ENCODE measurements at regions not wholly inside any gene's neighbourhood (a gene's known extent, or its start where the extent isn't known, plus 50 kb on each side); places are given as distances from the start of the nearest gene placed in this dataset.
"Not testable (repeated sequence)": the region's sequence is repeated elsewhere in the genome, so short reads cannot be mapped to it uniquely, and the experiment has no call there.

DNA sequence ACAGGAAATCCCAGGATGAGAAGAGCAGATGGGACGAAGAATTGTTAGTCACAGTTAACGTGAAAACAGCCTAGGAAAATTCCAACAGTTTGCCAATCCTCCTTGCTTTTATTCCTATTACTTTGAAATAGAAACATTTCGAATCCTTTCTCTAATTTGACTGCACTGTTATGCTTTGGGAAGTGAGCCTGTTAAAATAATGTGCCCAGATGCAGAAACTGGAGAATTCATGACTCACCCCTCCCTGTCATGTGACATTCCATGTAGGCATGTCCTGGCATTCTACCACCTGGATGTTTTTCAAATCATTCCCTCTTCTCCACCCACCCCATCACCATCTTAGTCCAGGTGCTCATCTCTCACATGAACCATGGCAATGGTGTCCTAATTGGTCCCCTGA, 107.3 kb downstream of the MINAR1 start:
- DNase-seq (ENCODE audit: low read depth) = peak; percentile 33

DNA sequence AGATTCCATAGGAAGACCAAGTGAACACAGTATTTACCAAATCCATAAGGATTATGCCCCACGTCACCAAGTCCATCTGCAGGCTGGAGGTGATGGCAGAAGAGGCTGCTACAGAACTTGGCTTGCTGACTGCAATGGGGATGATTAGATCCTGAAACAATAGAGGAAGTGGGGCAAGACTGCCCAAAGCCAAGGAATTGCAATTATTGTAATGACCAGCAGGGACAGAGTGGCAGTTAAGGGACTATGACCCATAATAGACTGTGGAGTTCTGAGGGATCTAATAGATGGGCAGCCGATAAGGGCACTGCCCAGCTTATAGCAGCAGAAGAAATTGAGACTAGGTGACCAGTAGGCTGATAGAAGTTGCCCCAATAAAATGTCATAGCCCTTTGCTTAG, 108.4 kb downstream of the MINAR1 start:
- DNase-seq (ENCODE audit: low read depth) = no peak

GRCh38 chr15:79541196-79541595, 109.1 kb downstream of the MINAR1 start:
- DNase-seq (ENCODE audit: low read depth) = no peak

DNA sequence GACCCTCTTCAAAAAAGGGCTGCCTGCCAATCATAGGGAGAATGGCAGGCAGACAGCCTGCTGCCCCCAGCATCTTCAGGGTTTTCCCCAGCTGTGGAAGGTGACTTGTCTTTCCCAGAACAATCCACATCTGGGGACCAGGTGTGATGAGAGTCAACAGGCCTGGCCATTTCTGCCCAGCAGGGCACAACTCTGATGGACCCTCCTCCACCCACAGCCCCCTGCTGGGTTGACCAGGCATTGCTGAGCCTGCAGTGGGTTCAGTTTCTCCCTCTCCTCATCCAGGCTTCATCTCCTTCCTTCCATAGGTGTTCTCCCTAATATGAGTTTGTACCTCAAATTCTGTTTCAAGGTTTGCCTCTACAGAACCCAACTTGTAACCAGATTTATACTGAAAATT, 111.0 kb downstream of the MINAR1 start:
- no peak for DNase-seq (ENCODE audit: low read depth)

DNA sequence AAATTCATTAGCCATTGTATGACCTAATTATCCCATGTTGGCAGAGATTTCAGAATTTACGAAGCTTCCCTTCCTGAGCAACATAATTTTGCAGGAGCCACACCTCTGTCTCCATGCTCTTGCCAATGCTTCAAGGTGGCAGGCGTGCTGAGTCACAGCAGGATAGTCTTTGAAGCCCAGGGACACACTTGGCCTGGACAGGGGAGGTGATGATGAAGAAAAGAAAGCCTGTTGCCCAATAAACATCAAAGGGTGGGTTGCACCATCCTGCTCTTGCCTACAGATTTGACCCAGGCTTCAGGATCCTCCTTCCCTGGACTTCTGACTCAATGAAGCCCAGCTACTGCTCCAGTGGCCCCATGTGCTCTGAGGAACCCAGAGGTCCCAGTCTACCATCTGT, 117.1 kb downstream of the MINAR1 start:
- DNase-seq (ENCODE audit: low read depth) = no peak

GRCh38 chr15:79560384-79560783, 128.2 kb downstream of the MINAR1 start:
- no peak for DNase-seq (ENCODE audit: low read depth)

DNA sequence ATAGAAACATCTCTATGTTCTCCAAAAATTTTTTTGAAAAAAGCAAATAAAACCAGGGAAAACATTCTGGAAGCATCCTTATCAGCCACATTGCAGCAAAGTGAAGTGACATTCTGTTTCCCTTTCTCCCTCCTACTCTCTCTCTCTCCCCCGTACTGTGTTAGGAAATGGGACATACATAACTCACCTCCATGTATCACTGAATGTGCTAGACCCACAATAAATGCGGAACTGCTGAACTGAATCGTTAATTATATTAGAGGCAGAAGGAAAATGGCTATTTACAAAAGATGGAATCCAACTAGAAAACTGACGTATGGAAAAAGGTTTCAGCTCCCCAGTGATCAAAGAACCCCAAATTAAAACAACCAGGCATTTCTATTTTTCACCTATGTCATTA, 129.8 kb downstream of the MINAR1 start:
- no peak for DNase-seq (ENCODE audit: low read depth)

- DNase-seq (ENCODE audit: low read depth) = no peak
These were observed 130.3 kb downstream of the MINAR1 start for GRCh38 chr15:79562403-79562815.

GRCh38 chr15:79562899-79563298, 130.8 kb downstream of the MINAR1 start:
- DNase-seq (ENCODE audit: low read depth) = no peak

DNA sequence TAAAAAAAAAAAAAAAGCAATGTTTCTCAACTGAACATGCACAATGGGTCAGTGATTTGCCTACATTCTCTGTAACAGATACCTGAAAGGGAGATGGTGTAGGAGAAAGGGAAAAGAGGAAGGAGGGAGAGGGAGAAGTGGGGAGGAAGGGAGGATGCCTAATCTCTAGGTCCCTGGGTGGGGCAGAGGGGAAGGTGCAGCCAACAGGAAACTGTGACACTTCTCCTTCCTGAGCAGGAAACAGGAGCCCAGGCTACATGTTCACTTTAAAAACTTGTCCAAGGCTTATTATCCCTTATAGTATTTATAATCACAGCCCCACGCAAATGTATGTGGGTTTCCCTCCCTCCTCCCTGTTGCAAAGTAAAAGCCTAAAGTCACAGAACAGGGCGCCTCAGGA, 137.9 kb downstream of the MINAR1 start:
- no peak for DNase-seq (ENCODE audit: low read depth)

GRCh38 chr15:79572691-79573404, 140.7 kb downstream of the MINAR1 start:
- DNase-seq (ENCODE audit: low read depth) = no peak

DNA sequence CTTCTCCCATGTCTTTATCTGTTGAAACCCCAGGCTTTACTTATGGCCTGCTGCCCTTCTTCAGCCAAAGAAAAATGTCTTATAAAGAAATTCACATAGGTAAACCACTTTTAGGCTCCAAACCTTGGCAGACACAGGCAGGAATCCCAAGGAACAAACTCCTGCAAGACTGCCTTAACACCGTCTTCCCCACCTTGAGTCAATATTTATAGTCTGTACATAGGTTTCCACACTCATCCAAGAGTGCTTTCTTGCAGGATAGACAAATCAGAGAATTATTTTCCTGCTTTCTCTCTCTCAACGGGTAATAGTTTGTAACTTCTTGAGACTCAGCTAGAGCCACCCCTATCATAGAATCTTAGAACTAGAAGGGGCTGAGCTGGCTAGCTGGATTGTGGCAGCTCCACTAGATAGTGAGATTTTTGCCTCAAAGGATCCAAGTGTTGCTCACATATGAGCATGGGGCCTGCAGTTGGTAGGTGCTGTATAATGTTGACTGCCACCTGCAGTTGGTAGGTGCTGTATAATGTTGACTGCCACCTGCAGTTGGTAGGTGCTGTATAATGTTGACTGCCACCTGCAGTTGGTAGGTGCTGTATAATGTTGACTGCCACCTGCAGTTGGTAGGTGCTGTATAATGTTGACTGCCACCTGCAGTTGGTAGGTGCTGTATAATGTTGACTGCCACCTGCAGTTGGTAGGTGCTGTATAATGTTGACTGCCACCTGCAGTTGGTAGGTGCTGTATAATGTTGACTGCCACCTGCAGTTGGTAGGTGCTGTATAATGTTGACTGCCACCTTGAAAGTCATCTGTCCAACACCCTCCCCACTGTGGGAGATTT, 142.5 kb downstream of the MINAR1 start:
- DNase-seq (ENCODE audit: low read depth) = not testable (repeated sequence)

DNA sequence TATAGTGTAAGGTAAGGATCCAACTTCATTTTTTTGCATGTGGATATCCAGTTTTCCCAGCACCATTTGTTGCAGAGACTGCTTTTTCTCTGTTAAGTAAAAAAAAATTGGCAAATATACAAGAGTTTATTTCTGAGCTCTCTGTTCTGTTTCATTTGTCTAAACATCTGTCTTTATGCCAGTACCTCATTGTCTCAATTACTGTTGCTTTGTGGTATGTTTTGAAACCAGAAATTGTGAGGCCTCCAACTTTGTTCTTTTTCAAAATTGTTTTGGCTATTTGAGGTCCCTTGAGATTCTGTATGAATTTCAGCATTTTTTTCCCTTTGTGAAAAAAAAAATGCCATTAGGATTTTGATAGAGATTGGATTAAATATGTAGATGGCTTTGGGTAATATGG, 150.5 kb downstream of the MINAR1 start:
- DNase-seq (ENCODE audit: low read depth) = no peak

GRCh38 chr15:79592126-79592525, 160.0 kb downstream of the MINAR1 start:
- no peak for DNase-seq (ENCODE audit: low read depth)

DNA sequence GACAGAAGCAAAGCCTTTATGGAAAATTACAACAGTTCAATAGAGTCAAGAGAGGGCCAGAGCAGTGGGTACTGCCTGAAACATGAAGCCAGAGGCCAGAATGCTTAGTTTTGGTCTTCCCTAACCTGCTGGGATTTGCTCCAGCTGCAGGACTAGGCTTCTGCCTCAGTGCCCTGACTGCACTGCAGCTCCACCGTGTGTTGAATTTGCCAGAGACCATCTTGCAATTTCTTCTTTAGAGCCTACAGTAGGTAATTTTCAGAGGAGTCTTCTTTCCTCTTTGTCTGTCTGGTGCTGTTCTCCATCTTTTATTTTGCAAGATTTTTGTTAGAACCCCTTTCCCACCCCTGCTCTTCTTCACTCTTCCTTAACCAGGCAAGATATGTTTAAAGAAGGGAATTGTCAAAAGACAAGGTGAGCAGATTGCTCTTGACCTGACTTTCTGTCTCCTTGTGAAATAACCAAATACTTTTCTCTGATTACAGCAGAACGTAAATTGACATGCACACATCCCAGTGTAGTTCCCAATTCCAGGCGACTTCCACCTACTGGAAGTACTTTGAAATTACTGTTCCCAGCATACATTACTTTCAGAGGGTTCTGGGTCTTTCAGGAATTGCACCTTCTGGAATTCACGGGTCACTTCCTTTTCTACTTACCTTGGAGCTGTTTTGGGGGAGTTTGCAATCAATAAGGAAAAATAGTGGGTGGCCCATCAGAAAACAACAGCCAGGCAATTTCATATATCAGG, 161.2 kb downstream of the MINAR1 start:
- no peak for DNase-seq (ENCODE audit: low read depth)

DNA sequence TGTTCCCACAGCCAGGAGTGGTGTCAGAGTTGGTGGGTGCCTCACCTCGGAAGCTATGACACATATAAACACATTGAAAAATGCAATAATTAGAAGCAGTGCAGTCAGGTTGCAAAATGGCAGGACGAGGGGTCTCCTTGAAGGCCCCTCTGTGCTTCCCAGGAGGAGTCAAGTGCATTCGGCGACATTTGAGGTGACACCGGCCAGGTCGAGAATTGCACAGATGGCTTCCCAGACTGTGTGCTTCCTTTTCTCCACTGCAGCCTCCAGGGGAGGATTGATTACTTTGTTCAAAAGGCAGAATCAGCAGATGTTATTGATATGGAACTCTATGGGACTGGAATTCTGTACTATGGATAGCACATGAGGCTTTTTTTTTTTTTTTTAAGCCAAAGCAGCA, 163.2 kb downstream of the MINAR1 start:
- no peak for DNase-seq (ENCODE audit: low read depth)

DNA sequence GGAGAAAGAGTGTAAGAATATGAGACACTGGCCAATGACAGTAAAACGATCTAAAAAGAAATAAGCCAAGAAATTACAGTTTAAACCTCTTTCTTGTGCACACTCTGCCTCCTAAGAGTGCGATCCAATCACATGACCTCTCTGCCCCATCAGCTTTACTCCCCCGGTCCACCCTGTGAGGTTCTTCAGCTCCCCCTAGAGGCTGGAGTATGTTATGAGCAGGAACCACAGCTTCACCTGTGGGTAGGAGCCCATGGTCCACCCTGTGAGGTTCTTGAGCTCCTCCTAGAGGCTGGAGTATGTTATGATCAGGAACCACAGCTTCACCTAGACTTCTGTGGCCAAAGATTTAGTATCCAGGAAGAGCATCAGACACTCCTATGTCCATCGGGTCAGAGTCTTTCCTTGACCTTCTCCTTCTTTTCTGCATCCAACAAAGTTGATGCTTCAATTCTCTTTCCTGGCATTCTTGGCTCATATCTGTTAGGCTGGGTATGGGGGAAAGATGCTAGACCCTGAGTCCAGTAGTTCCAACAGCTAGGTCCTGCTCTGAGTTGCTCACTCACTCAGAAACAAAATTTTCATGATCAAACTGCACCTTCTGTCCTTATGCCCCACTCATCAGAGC, 164.0 kb downstream of the MINAR1 start:
- peak; percentile 63 for DNase-seq (ENCODE audit: low read depth)

GRCh38 chr15:79598639-79599038, 166.5 kb downstream of the MINAR1 start:
- no peak for DNase-seq (ENCODE audit: low read depth)

DNA sequence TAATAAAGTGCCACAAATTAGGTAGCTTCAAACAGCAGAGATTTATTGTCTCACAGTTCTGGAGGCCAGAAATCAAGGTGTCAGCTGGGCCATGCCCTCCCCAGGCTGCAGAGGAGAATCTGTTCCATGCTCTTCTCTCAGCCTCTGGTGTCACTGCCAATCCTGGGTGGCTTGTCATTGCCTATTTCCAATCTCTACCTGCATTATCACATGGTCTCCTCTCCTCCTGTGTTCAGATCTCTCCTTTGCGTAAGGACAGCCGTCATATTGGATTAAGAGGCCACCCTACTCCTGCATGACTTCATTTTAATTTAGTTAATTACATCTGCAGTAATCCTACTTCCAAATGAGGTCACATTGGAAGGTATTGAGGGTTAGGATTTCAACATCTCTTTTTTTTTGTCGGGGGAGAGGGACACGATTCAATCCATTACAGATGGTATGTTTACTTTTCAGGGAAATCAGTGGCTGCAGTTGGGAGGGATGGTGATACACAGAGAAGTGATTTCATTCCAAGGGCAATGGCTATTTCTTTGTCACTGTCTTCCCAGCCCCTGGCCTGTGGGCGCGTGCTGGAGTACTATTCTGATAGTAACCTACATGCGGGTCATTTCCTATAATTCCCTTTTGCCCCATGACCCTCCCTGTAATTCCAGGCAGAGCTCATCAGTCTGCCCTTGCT, 169.4 kb downstream of the MINAR1 start:
- no peak for DNase-seq (ENCODE audit: low read depth)

- DNase-seq (ENCODE audit: low read depth) = no peak
These were observed 170.0 kb downstream of the MINAR1 start for GRCh38 chr15:79602180-79602579.

- DNase-seq (ENCODE audit: low read depth) = no peak
These were observed 170.6 kb downstream of the MINAR1 start for GRCh38 chr15:79602731-79603130.
